HEK293T (cell line): ENCODE measurements at regions not wholly inside any gene's neighbourhood (a gene's known extent, or its start where the extent isn't known, plus 50 kb on each side); places are given as distances from the start of the nearest gene placed in this dataset.

ENCODE experiments used
- ARNT ChIP-seq: fragments of 450-650 bp; IDR thresholded peaks from 2 replicates; pipeline ENCODE4 v1.6.1; 2017; ENCODE audit warnings: mild to moderate bottlenecking
- CTBP1 ChIP-seq: fragments of 450-650 bp; IDR thresholded peaks from 2 replicates; pipeline ENCODE4 v1.6.1; 2016; ENCODE audit warnings: borderline replicate concordance
- ELF4 ChIP-seq: fragments of 450-650 bp; IDR thresholded peaks from 2 replicates; pipeline ENCODE4 v1.6.1; 2017; ENCODE audit warnings: antibody characterized with exemption
- FOXM1 ChIP-seq: fragments of 450-650 bp; IDR thresholded peaks from 2 replicates; pipeline ENCODE4 v1.6.1; 2017; ENCODE audit warnings: mild to moderate bottlenecking, borderline replicate concordance
- HDGF ChIP-seq: fragments of 450-650 bp; IDR thresholded peaks from 2 replicates; pipeline ENCODE4 v1.6.1; 2017; ENCODE audit warnings: antibody characterized with exemption, borderline replicate concordance
- NFRKB ChIP-seq: fragments of 450-650 bp; IDR thresholded peaks from 2 replicates; pipeline ENCODE4 v1.6.1; 2016; ENCODE audit warnings: mild to moderate bottlenecking, moderate library complexity
- PKNOX1 ChIP-seq: fragments of 450-650 bp; IDR thresholded peaks from 2 replicates; pipeline ENCODE4 v1.6.1; 2016
- SP1 ChIP-seq: fragments of 450-650 bp; IDR thresholded peaks from 2 replicates; pipeline ENCODE4 v1.6.1; 2017
- TARDBP ChIP-seq: fragments of 450-650 bp; IDR thresholded peaks from 2 replicates; pipeline ENCODE4 v1.6.1; 2016

GRCh38 chr6:56899311-56899710, 55.6 kb upstream of the BEND6 start:
- TF ChIP-seq FOXM1 (no peak), ARNT (no peak), ELF4 (no peak), CTBP1 (no peak), HDGF (no peak), NFRKB (no peak), SP1 (no peak), PKNOX1 (no peak), TARDBP (no peak)
